IMR-90 (cell line): ENCODE measurements at regions not wholly inside any gene's neighbourhood (a gene's known extent, or its start where the extent isn't known, plus 50 kb on each side); places are given as distances from the start of the nearest gene placed in this dataset.

Source experiments
- ATAC-seq: fragments of 200-7000 bp; cut with Tn5 transposase; 2 replicates; pipeline ENCODE4 v1.9.1; 2020; ENCODE audit warnings: low read depth, mild to moderate bottlenecking, moderate library complexity
- BruUV-seq: library from RNA; stranded (reverse); fragments of 400-500 nt; replicated peaks from 2 replicates; lab custom pipeline; 2021; lab: Mats Ljungman, UMichigan
- CTCF ChIA-PET: fragments of 300-600 bp; formaldehyde crosslinking; extraction: SDS; loops from one replicate; lab custom pipeline; 2021; ENCODE audit warnings: antibody characterized with exemption; lab: Yijun Ruan, JAX
- POLR2A ChIA-PET: fragments of 300-600 bp; sonication (Branson Sonifier 250); formaldehyde crosslinking; loops from one replicate; lab custom pipeline; 2022; ENCODE audit warnings: antibody characterized with exemption; ENCODE audit not compliant: unreplicated experiment; lab: Charles Lee
- DNase-seq: peaks from one replicate; pipeline ENCODE4 v3.0.0; 2013
- H2AFZ ChIP-seq: replicated peaks from 2 replicates; pipeline ENCODE3; 2013; ENCODE audit warnings: low read length, mild to moderate bottlenecking; ENCODE audit not compliant: poor library complexity
- H2AK5ac ChIP-seq: 2 replicates; pipeline ENCODE4 v1.6.1; 2013; ENCODE audit warnings: low read depth, low read length, inconsistent platforms
- H2AK9ac ChIP-seq: replicated peaks from 2 replicates; pipeline ENCODE3; 2013; ENCODE audit warnings: mild to moderate bottlenecking, low read depth, low read length, moderate library complexity; ENCODE audit not compliant: poor library complexity
- H2BK120ac ChIP-seq: 2 replicates; pipeline ENCODE4 v1.6.1; 2013; ENCODE audit warnings: low read depth, low read length, inconsistent platforms
- H2BK15ac ChIP-seq: 3 replicates; pipeline ENCODE4 v1.6.1; 2013; ENCODE audit warnings: low read depth, low read length, inconsistent platforms
- H2BK20ac ChIP-seq: 2 replicates; pipeline ENCODE4 v1.6.1; 2013; ENCODE audit warnings: low read depth, mild to moderate bottlenecking, inconsistent platforms, low read length, moderate library complexity
- H2BK5ac ChIP-seq: 2 replicates; pipeline ENCODE4 v1.6.1; 2013; ENCODE audit warnings: mild to moderate bottlenecking, low read depth, low read length, inconsistent platforms; ENCODE audit not compliant: poor library complexity, severe bottlenecking
- H3K14ac ChIP-seq: replicated peaks from 2 replicates; pipeline ENCODE4 v1.6.1; 2013; ENCODE audit warnings: low read depth, low read length, inconsistent platforms
- H3K18ac ChIP-seq: 2 replicates; pipeline ENCODE4 v1.6.1; 2013; ENCODE audit warnings: low read depth, low read length, control low read depth
- H3K23ac ChIP-seq: 2 replicates; pipeline ENCODE4 v1.6.1; 2013; ENCODE audit warnings: low read depth, low read length, inconsistent platforms
- H3K27ac ChIP-seq: 2 replicates; pipeline ENCODE4 v1.5.1; 2013; ENCODE audit warnings: mild to moderate bottlenecking, control low read depth, low read length; ENCODE audit not compliant: insufficient read depth
- H3K27me3 ChIP-seq: 2 replicates; pipeline ENCODE4 v1.6.1; 2013; ENCODE audit warnings: low read length; ENCODE audit not compliant: control insufficient read depth, insufficient read depth
- H3K36me3 ChIP-seq: 2 replicates; pipeline ENCODE4 v1.6.1; 2013; ENCODE audit warnings: low read length, mixed read lengths; ENCODE audit not compliant: control insufficient read depth, insufficient read depth
- H3K4ac ChIP-seq: 2 replicates; pipeline ENCODE4 v1.6.1; 2013; ENCODE audit warnings: low read depth, low read length, inconsistent platforms
- H3K4me1 ChIP-seq: 2 replicates; pipeline ENCODE4 v1.6.1; 2013; ENCODE audit warnings: low read length, mixed read lengths; ENCODE audit not compliant: control insufficient read depth, insufficient read depth
- H3K4me2 ChIP-seq: 2 replicates; pipeline ENCODE4 v1.6.1; 2013; ENCODE audit warnings: low read depth, mild to moderate bottlenecking, control low read depth, low read length, moderate library complexity
- H3K4me3 ChIP-seq: 2 replicates; pipeline ENCODE4 v1.5.1; 2013; ENCODE audit warnings: low read depth, mild to moderate bottlenecking, control low read depth, low read length, moderate library complexity; ENCODE audit not compliant: insufficient read depth
- H3K56ac ChIP-seq: 2 replicates; pipeline ENCODE4 v1.6.1; 2013; ENCODE audit warnings: low read length, inconsistent platforms; ENCODE audit not compliant: insufficient read depth; ENCODE audit errors: extremely low read depth
- H3K79me1 ChIP-seq, 2 experiments: 2 replicates each; pipeline ENCODE4 v1.6.1; 2013; ENCODE audit warnings: low read length in 2 of 2, inconsistent platforms in 1 of 2, low read depth in 1 of 2
- H3K9ac ChIP-seq: 2 replicates; pipeline ENCODE4 v1.6.1; 2013; ENCODE audit warnings: low read depth, low read length, control low read depth
- H3K9me1 ChIP-seq: 2 replicates; pipeline ENCODE4 v1.6.1; 2013; ENCODE audit warnings: low read length, inconsistent platforms; ENCODE audit not compliant: insufficient read depth
- H3K9me3 ChIP-seq: 2 replicates; pipeline ENCODE4 v1.6.1; 2013; ENCODE audit warnings: low read length; ENCODE audit not compliant: control insufficient read depth, insufficient read depth
- H4K20me1 ChIP-seq: 2 replicates; pipeline ENCODE4 v1.6.1; 2013; ENCODE audit warnings: low read length, inconsistent platforms; ENCODE audit not compliant: insufficient read depth
- H4K5ac ChIP-seq: 2 replicates; pipeline ENCODE4 v1.6.1; 2013; ENCODE audit warnings: mild to moderate bottlenecking, low read depth, low read length, control low read depth
- H4K8ac ChIP-seq, 2 experiments: 2 replicates each; pipeline ENCODE4 v1.6.1; 2013; ENCODE audit warnings: low read depth in 2 of 2, low read length in 2 of 2, control low read depth in 1 of 2, inconsistent platforms in 1 of 2
- H4K91ac ChIP-seq: 2 replicates; pipeline ENCODE4 v1.6.1; 2013; ENCODE audit warnings: low read depth, low read length, inconsistent platforms; ENCODE audit not compliant: insufficient read depth
- CEBPB ChIP-seq: IDR thresholded peaks from 2 replicates; pipeline ENCODE4 v1.6.1; 2012; ENCODE audit warnings: low read depth, low read length, improper control_type of control experiment
- MAFK ChIP-seq: IDR thresholded peaks from 2 replicates; pipeline ENCODE4 v1.6.1; 2012; ENCODE audit warnings: low read depth, low read length, improper control_type of control experiment
- USF2 ChIP-seq: fragments of 150-350 bp; IDR thresholded peaks from 2 replicates; pipeline ENCODE4 v1.6.1; 2017; ENCODE audit warnings: mild to moderate bottlenecking, antibody characterized with exemption, low read length, low read depth
- WGBS, 2 experiments: methylation state at CpG; one replicate each; pipeline versions ENCODE4 v1.1.5 to v1.1.7; 2013; ENCODE audit warnings: missing lambda C conversion rate in 2 of 2; ENCODE audit not compliant: insufficient read length in 1 of 2; ENCODE audit errors: extremely low coverage in 2 of 2; 5-methylcytosine and 5-hydroxymethylcytosine counted together
- dilution Hi-C: fragments of 300-500 bp; cut with HindIII; formaldehyde crosslinking; loops from one replicate; pipeline ENCODE4 v1.14.3; 2018; ENCODE audit warnings: low sequenced_read_pairs; ENCODE audit not compliant: unreplicated experiment
- in situ Hi-C: fragments of 300-500 bp; cut with MboI; formaldehyde crosslinking; loops from 3 replicates; pipeline ENCODE4 v1.14.3; 2019; ENCODE audit warnings: low sequenced_read_pairs, inconsistent platforms, mixed read lengths
- intact Hi-C: fragments of 100-400 bp; cut with micrococcal nuclease; formaldehyde crosslinking; loops from 2 replicates; pipeline ENCODE4 v1.10.0; 2022

- DNase-seq = peak; percentile 4
- no peak overlapping the region for H2BK120ac ChIP-seq
- 0% methylated on average over 1 of the region's 5 CpGs; no CpG with 5 or more reads in 1 of the 2 experiments for WGBS, 2 experiments
- H3K18ac ChIP-seq = peak overlapping the region; percentile 39; the same call in 1 of the 2 replicates
- no TSS peak for BruUV-seq
- peak overlapping the region; percentile 28; the same call in 1 of the 2 replicates for H3K4me2 ChIP-seq
- TF ChIP-seq USF2 = no peak
- no peak for TF ChIP-seq MAFK
- no peak for TF ChIP-seq CEBPB
- CTCF ChIA-PET = interaction anchor here (0.6 kb wide), 1 partner anchor 43 kb away, joined by 5 read pairs; no protein-coding TSS in a partner anchor
- no peak overlapping the region for H3K56ac ChIP-seq
- no peak overlapping the region for H4K8ac ChIP-seq
- POLR2A ChIA-PET = interaction anchor here (0.5 kb wide), 1 partner anchor 711 kb away, joined by 5 read pairs; no protein-coding TSS in a partner anchor
- H4K20me1 ChIP-seq = no peaks in the 10 kb centered on the region
- H2BK15ac ChIP-seq = no peak overlapping the region
- no peak overlapping the region; the same call in 1 of the 2 replicates for H3K27ac ChIP-seq
- no peak overlapping the region for H2AK5ac ChIP-seq
- no peak overlapping the region for H2AFZ ChIP-seq
- peaks cover 2% of the 10 kb centered on the region; the same call in 1 of the 2 replicates for H3K9me3 ChIP-seq
- dilution Hi-C loops = no loop called here
- no peaks in the 10 kb centered on the region for H3K79me1 ChIP-seq
- no peak overlapping the region for H3K14ac ChIP-seq
- no peak overlapping the region for H3K4ac ChIP-seq
- H4K5ac ChIP-seq = no peak overlapping the region
- H3K4me3 ChIP-seq = no peak overlapping the region
- peak; percentile 21; the same call in 1 of the 2 replicates for ATAC-seq
- H4K91ac ChIP-seq = no peak overlapping the region
- H3K9ac ChIP-seq = no peak overlapping the region
- in situ Hi-C loops = no loop called here
- H3K23ac ChIP-seq = no peak overlapping the region
- H3K9me1 ChIP-seq = no peaks in the 10 kb centered on the region
- H3K27me3 ChIP-seq = peaks cover 3% of the 10 kb centered on the region; the same call in 1 of the 2 replicates
- H3K4me1 ChIP-seq = peaks cover 2% of the 10 kb centered on the region; the same call in 1 of the 2 replicates
- H3K36me3 ChIP-seq = no peaks in the 10 kb centered on the region
- no peak overlapping the region for H2AK9ac ChIP-seq
- intact Hi-C loops = no loop called here
- no peak overlapping the region for H2BK20ac ChIP-seq
- no peak overlapping the region for H2BK5ac ChIP-seq
These were observed 226.3 kb downstream of the SPTSSA start for GRCh38 chr14:34235643-34236300.
